Activated T-cell treated with anti-CD3 and anti-CD28 coated beads, Interleukin-2, amount 50 U/mL, for 48 hours (primary cell): ENCODE measurements at regions not wholly inside any gene's neighbourhood (a gene's known extent, or its start where the extent isn't known, plus 50 kb on each side); places are given as distances from the start of the nearest gene placed in this dataset.

Experiments used
- DNase-seq, 2 experiments: peaks; one replicate each; pipeline ENCODE4 v3.0.0-alpha.2; 2020

DNA sequence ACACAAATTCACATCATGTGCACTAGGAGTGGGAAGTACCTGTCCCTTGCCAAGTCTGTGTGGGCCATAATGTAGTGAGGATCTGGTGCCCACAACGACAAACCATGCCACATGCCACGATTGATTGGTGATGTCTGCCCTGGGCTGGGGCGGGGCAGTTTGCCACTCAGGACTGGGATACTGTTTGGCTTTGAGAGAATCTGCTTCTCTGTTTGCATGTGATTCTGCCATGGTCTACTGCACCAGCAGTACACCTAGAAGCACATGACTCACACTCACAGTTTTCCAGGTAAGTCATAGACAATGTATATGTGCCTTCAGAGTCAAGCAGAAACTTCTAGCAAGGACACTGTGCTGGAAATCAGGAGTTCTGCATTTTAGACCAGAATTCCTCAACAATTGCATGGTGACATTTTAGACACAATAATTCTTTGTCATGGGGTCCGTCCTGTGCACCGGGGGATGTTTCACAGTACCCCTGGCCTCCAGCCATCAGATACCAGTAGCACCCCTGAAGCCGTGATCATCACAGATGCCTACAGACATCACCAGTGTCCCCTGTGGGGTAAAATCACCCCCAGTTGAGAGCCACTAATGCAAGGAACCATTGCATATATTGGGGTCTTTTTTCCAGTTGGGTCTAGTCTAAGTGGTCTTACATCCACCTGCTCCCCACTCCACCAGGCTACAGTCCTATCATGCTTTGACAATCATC is 278.3 kb downstream of the EIPR1 start:
- DNase-seq: no peak

DNA sequence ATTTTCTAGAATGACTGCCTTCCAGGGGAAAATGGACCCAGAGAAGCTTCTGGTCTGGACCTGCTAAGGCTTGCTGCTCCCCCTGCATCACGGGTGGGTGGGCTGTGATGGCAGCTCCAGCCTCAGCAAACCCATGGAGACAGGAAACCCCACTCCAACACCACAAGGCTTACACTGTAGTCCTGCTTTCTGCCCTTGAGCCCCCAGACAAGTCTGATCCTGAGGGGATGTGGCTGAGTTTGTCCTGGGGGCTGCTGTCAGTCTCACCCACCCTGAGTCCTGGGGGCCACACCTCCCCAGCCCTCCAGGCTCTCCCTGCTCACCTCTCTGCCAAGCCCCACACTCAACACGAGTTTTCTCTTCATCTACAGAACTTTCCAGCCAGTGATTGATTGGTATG is 279.4 kb downstream of the EIPR1 start:
- no peak for DNase-seq

DNA sequence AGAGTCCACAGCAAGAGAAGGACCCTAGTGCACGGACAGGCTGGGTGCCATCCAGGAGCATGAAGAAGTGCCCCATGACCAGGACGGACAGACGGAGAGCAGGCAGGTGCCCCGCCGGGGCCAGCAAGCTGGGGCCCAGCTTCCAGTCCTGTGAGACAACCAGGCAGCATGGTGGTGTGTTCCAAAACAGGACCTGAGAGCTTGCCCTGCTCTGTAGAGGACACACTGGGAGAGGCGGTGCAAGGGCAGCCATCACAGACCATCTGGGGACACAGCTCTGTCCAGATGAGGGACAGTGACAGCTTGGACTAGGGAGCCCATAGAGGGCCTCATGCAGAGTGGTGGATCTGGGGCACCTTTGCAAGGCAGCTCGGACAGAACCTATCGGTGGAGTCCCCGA is 279.8 kb downstream of the EIPR1 start:
- DNase-seq: no peak

DNA sequence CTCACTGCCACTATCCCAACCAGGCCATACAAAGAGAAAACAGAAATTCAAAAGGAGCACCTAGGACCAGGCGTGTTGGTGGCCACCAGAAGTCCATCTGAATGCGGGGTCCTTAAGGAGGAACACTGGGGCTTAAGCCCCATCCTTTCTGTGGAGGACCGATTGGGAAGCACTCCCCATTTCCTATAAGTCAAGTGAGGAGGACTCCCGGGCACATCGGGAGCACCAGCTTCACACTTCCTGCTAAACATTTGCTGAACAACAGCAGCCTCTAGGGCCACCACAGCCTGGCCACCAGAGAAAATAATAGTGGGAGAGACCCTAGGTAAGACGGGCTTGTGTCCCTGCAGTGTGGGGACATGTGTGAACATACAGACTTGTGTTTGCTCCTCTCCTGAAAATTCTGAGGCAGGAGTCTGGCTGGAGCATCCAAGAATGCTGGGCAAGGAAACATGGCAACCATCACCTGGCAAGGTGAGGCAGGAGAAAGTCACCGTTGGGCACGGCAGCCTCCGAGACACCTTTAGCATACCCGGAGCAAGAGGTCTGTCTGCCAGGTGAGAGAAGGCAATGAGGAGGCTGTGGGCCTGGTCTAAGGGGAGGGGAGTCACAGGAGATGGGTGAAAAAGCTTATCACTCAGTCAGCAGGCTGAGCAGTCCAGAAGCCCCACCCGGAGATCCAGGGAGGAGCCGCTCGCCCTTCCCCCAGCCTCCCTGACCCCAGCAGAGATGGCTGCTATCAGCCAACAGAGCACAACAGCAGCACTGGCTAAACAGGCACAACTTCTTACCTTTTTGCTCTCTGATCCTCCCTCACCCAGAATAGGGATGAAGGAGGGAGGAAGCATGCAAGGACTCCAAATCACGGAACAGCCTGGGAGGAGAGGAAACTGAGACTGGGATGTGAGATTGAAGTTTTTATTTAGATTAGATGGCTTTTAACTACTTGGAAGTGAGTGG is 282.3 kb downstream of the EIPR1 start:
- no peak for DNase-seq

DNA sequence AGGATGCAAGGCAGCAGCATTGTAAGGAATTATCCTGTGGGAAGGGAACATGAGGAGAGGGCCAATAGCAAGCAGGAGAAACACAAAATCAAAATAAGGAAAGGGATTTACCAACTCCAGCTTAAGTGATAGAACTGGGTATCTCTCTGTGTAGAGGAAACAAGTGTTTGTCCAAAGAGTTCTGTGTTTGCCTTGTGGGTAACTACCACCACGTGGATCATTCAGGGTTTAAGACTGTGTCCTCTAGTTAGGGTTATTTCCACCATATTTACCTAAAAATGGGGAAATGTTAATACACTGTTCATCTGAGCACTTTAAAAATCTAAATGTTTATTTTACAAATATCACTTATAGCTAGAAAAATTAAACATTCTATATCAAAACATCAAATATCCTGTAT is 283.3 kb downstream of the EIPR1 start:
- DNase-seq: no peak

DNA sequence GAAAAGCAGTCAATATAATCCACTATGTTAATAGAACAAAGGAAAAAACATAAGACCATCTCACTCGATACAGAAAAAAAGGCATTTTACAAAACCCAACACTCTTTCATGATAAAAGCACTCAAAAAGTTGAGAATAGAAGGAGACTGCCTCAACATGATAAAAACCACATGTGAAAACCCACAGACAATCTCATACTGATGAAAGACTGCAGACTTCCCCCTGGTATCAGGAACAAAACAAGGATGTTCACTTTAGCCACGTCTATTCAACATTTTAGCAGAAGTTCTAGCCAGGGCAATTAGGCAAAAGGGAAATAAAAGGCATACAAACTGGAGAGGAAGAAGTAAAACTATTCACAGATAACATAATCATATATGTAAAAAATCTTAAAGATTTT is 285.9 kb downstream of the EIPR1 start:
- no peak for DNase-seq

DNA sequence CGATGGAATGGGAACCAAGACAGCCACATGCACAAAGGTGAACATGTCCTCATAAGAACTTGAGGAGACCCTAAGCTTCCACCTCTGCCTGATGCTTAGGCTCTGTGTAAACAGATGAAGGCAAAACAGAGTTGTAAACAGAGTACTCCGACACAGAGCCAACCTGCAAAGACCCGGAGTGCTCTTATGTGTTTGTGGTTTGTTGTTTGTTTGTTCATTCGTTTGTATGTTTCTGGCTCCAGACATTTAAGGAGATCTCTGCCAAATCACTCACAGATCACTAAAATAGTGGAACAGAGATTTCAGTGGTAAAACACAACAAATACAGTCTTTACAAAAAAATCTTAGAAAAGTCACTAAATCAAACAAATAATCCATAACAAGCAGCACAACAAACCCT is 294.9 kb downstream of the EIPR1 start:
- DNase-seq: no peak

DNA sequence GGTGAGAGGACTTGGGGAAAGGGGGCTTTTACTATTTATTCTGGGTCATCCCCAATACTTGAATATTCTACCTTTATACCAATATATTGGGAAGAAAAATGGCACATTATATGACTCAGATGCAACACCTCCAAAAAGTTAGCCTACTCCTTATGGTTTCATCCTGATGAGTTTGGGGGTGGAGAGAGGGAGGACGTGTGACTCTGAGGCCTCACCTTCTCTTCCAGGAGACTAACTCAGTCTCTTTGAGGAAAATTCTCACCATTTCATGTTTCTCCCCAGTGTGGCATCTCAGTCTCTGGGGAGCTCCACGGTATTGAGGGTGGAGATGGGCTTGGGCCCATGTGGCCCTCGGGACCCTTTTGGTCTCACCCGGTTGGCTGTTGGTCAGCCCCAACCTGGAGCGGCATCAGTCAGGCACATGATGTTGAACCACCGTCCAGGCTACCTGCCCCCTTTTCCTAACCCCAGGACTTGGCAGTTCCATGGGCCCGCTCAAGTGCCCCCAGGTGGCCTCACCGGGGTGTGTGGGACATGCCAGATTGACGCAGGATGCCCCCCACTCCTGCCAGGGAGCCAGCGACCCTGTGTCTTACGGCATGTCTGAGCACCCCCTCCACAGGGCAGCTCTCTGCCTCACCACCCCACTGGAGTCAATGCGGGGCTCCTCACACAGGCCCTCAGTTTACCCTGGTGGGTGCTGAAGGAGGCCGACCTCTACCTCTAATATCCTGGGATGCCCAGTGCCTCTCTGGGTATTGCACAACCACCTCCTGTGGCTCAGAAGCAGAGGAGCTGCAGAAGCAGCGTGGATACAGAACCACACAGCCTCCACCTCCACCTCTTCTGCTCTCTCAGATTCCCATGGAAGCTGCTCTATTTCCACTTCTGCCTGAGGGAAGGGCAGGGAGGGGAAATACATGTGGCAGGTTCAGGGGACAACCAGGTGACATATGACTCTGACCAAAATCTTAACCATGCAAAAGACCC is 297.4 kb downstream of the EIPR1 start:
- DNase-seq: no peak

DNA sequence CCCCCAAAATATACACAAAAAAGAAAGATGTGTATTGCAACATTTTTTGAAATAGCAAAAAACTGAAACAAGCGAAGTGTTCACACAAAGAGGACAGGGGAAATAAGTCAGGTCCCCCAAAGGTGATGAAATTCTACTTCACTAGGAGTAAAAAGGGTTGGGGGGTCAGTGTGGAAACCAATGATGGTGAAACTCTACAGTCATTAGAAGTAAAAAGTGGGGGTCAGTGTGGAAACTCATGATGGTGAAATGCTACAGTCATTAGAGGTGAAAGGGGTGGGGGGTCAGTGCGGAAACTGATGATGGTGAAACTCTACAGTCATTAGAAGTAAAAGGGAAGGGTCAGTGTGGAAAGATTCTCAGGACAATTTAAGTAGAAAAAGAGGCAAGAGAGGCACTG is 298.2 kb downstream of the EIPR1 start:
- no peak for DNase-seq

DNA sequence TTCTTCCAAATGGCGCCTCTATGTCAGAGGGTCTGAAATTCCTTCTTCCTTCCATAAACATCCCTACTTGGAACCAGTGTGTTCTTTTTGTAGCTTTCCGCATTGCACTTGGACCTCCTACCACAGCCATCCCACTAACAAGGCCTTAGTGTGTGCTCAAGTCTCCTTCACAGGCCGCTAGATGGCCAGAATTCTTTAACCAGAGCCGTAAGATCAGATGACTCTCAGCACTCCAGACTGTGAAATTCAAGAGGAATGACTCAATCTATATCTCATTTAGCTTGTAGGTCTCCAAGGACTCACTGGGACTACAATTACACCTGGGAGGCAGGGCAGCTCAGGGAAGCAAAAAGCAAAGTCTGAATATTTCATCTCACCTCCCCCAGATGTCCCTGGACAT is 298.9 kb downstream of the EIPR1 start:
- DNase-seq: no peak

DNA sequence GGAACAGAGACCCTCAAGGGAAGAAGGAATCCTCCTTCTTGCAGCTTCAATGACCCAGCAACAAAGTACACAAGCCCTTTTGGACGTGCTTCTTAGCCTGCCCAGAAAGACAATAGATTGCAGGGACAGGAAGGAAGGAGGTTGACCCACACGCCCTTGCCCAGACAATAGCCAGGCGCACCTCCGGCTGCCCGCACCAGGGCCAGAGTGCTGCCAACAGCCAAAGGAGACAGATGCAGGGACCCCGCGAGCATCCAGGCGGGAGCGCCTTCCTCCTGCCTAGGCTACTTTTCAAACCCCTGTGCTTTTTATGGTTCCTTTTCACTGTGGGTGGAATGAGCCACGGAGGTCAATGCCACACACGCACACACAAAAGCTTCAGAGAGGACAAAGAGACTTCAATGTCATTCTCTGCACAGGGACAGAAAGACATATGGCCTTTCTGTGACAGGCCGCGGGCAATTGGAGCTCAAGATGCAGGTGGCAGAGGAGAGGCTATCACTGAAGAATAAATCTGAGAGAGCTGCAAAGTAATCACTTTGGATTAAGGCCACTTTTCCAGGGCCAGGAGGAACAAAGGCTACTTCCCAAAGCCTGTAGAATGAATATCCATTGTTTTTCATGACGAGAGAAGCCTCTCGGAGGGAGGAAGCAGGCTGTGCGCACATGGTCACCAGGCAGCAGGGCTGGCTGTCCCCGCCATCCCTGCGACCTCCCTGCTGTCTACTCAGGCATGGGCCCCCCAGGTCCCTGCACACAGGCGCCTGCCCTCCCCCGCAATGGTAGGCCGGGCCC is 300.6 kb downstream of the EIPR1 start:
- DNase-seq: no peak

DNA sequence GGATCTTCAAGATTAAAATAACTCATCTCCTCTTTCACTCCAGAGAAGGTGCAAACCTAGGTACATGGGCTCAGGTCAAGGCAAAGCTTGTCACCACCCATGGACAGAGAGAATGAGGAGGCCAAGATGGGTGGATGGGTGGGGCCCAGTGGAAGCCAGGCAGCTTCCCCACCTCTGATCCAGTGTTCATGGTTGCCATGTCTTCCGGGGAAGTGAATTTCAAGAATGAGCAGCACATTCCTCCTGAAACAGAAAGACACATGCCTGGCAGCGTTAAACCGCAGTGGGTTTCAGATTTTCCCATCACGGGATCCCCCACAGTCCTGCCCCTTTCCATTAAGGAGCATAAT is 301.7 kb downstream of the EIPR1 start:
- DNase-seq: no peak

DNA sequence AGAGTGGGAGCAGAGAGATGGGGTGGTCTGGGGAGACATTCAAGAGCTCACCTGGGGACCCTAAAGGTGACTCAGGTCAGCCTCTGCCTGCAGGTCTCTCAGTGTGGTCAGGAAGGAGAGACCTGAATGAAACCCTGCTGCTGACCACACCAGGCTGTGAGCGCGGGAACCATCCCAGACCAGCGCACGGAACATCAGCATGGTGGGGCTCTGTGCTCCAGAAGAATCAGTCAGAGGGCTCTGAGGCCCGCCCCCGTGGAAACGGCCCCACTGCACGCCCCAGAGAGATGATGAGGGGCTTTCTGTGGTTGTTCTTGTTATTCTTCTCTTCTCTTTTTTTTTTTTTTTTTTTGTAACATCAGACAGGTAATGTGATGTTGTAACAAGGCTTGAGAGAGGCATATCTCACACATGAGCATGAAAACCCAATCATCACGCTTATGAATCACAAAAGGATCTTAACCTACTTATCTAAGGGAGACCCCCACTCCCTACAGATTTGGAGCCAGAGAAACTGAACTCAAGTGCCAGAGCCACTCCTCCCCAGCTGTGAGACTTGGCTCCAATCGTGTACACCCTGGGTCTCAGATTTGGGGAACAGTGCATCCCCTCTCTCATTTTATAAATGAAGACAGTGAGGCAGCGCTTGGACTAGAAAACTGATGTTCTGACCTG is 302.2 kb downstream of the EIPR1 start:
- no peak for DNase-seq

DNA sequence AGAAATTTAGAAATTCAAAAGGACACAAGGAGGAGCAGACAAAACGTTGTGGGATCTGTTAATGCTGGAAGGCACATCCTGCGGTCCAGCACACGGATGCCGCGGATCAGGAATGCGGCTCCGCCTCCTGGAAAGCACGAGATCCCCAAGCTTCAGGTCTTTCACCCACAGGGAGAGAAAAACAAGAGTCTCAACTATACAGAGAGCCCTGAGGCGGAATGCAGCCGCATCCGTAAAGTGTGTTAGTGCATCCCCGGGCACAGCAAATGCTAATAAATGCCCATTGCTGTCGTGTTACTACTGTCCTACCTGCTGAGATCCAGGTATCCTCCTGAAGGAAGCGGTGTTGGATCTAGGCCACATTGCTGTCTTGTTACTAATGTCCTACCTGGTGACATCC is 303.9 kb downstream of the EIPR1 start:
- DNase-seq: no peak

DNA sequence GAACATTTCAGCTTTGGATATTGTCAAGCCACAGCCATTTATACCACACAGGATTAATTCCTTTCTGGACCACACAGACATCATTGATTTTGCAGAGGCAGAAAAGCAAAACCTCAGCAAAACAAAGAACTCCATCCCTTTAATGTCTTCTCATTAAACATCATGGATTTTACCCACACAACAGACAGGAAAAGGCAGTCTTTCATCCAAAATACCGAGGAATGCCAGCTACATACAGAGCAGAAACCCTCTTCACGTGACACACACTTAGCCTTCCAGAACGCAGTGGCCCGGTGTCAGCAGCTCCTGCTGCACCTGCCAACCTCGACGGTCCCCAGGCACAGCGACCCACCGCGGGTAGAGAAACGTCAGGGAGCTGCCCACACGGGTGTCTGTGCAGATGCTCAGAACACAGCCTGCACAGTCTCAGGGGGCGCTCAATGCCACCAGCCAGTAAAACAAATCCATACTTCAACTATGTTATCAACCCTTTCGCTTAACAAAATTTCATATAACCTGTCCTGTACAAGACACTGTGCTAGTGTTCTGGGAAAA is 304.5 kb downstream of the EIPR1 start:
- DNase-seq: no peak

DNA sequence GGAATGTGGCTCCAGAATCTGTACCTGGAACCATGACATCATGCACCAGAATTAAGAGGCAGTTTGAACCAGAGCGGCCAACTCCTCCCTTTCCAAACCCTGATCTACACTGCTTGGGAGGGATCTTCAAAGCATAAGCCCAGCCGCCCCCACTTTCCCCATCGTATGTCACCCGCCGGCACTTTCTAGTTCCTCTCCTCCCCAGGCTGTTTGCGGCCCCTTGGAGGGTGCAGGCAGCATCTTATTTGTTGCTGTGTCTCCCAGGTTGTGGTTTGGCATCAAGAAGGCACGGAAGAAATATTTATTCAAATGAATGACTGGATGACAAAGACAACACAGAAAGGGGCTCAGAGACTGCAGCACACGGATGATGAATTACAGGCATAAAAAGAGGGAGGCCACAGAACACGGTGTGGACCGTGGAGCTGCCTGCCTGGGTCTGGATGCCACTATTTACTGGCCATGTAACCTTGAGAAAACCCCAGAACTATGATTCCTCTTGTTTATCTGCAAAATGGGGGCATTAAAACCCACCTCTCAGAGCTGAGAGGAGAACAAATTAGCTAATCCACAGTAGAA is 305.8 kb downstream of the EIPR1 start:
- DNase-seq: no peak

DNA sequence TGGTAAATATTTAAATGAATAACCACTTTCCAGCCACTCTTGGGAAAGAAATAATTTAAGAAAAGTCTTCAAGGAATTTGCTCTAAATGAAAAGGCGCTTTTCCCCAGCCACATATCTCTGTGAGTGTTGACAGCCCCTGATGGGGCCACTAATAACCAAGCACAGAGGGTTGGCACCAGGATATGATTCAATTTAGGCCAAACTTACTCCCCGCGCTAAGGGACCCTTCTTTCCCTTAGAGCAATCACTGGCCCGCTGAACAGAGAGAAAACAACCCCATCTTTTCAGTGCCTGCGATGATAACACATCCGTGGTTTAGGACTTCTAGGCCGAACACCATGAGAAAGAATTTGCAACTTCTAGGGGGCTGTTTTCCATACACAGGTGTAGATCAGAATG is 310.8 kb downstream of the EIPR1 start:
- no peak for DNase-seq

DNA sequence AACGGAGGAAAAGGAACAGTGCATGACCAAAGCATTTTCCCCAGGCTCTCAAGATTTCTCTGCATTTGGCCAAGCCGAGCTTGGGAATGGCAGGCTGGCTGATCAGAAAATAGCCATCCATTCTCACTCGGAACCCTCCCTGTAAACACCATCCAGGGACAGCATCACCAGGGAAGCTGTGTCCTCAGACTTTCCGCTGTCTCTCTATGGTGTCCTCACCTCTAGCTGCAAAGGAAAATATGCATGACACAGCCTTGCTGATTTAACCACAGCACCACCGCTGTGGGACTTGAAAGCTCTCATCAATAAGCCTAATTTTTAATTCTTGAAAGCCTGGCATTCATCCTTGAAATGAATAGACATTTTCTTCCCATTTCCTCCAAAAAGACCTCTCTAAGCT is 311.7 kb downstream of the EIPR1 start:
- DNase-seq: no peak

DNA sequence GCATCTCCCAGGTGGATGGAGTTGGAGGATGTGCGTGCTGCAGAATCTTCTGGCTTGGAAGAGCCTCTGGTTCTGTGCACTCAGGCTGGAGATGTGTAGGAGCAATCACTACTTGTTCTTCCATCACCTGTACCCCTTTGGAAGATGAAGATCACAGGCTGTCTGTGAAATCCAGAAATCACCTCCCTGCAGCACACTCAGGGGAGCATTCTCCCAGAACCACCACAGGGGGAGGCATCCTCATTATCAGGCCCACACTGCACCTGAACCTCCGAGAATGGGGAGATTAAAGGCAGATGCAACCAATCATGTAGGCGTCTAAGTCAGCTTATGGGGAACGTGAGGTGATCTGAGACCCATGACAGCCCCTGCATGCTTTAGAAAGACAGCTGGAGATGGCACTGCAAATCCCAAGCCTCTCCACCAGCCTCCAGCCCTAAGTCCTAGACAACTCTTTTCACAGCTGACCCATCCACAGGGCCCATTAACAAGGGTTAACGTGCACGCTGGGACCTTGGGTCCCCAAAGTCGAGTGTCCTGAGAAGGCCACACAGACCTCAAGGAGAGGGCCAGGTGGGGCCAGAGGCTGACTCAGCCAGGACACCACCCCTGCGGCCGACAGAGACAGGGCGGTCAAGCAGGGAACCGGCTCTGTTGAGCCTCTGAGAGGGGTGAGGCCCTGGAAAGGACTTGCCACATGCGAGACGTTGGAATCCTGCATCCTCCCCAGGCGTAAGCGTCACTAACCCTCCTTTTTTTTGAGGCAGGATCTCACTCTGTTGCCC is 314.9 kb downstream of the EIPR1 start:
- no peak for DNase-seq

DNA sequence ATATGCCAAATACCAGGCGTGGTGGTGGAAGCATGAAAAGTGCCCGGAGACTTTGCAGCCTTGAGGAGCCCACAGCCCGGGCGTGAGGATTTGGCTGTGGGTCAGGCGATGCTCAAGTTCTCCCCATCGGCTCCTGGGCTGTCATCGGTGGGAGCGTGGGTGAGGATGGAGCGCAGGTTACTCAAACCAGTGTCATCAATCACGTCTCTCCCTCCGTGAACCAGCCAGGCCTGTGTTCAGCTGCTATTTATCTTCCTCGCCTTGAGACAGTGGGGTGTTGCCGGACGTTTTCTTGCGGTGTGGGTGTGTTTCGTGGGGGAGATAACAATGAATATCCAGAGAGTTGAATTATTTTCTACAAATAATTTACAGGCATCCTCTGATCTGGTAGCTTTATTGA is 317.6 kb downstream of the EIPR1 start:
- DNase-seq: no peak
